DMS153 treated with DMSO at 0.1 percent for 48 hours (cell line): ENCODE measurements at regions not wholly inside any gene's neighbourhood (a gene's known extent, or its start where the extent isn't known, plus 50 kb on each side); places are given as distances from the start of the nearest gene placed in this dataset.

Experiments
- DNase-seq: peaks from one replicate; lab custom pipeline; 2025; ENCODE audit not compliant: unreplicated experiment; lab: John Stamatoyannopoulos, UW

- no peak for DNase-seq
Observed at GRCh38 chr3:168850109-168850508, 754.4 kb upstream of the GOLIM4 start.

- DNase-seq = peak; percentile 46
Observed at GRCh38 chr3:168847291-168847883, 751.7 kb upstream of the GOLIM4 start.

- no peak for DNase-seq
Observed at GRCh38 chr3:168844894-168845482, 749.3 kb upstream of the GOLIM4 start.

- no peak for DNase-seq
Observed at GRCh38 chr3:168844472-168844871, 748.7 kb upstream of the GOLIM4 start.

GRCh38 chr3:168843481-168843880, 747.8 kb upstream of the GOLIM4 start:
- DNase-seq = no peak

GRCh38 chr3:168839653-168840052, 743.9 kb upstream of the GOLIM4 start:
- DNase-seq = no peak

- no peak for DNase-seq
Observed at GRCh38 chr3:168834558-168834957, 738.8 kb upstream of the GOLIM4 start.

- no peak for DNase-seq
Observed at GRCh38 chr3:168828943-168829342, 733.2 kb upstream of the GOLIM4 start.

- no peak for DNase-seq
Observed at GRCh38 chr3:168828536-168828935, 732.8 kb upstream of the GOLIM4 start.

GRCh38 chr3:168828014-168828413, 732.3 kb upstream of the GOLIM4 start:
- no peak for DNase-seq

- DNase-seq = no peak
Observed at GRCh38 chr3:168824107-168824506, 728.4 kb upstream of the GOLIM4 start.

GRCh38 chr3:168823466-168823865, 727.7 kb upstream of the GOLIM4 start:
- DNase-seq = no peak

- no peak for DNase-seq
Observed at GRCh38 chr3:168820810-168821415, 725.2 kb upstream of the GOLIM4 start.

GRCh38 chr3:168817177-168817576, 721.5 kb upstream of the GOLIM4 start:
- no peak for DNase-seq

GRCh38 chr3:168815946-168816345, 720.2 kb upstream of the GOLIM4 start:
- no peak for DNase-seq

- DNase-seq = no peak
Observed at GRCh38 chr3:168813225-168813802, 717.6 kb upstream of the GOLIM4 start.

- DNase-seq = no peak
Observed at GRCh38 chr3:168812234-168812633, 716.5 kb upstream of the GOLIM4 start.

GRCh38 chr3:168808596-168808995, 712.9 kb upstream of the GOLIM4 start:
- DNase-seq = no peak

- DNase-seq = no peak
Observed at GRCh38 chr3:168807448-168807847, 711.7 kb upstream of the GOLIM4 start.

GRCh38 chr3:168806871-168807270, 711.1 kb upstream of the GOLIM4 start:
- no peak for DNase-seq

- no peak for DNase-seq
Observed at GRCh38 chr3:168803536-168803935, 707.8 kb upstream of the GOLIM4 start.

GRCh38 chr3:168802766-168803165, 707.0 kb upstream of the GOLIM4 start:
- DNase-seq = no peak
